ENCODE measurements at regions not wholly inside any gene's neighbourhood (a gene's known extent, or its start where the extent isn't known, plus 50 kb on each side); places are given as distances from the start of the nearest gene placed in this dataset.
"Not testable (repeated sequence)": the region's sequence is repeated elsewhere in the genome, so short reads cannot be mapped to it uniquely, and the experiment has no call there.

GRCh38 chr4:18611026-18611425 lies 589.5 kb upstream of the LCORL start:
- in situ Hi-C loops (cut with HindIII; ENCODE audit: low pct_unique_long_range_greater_than_20kb, low sequenced_read_pairs) = no loop called here
- no peak for TF ChIP-seq JUND (IDR thresholded peaks at IDR 0.05; ENCODE audit: low read depth)
- DNase-seq (ENCODE audit: low read depth in 1 of 2, low spot score in 1 of 2) = no peak

DNA sequence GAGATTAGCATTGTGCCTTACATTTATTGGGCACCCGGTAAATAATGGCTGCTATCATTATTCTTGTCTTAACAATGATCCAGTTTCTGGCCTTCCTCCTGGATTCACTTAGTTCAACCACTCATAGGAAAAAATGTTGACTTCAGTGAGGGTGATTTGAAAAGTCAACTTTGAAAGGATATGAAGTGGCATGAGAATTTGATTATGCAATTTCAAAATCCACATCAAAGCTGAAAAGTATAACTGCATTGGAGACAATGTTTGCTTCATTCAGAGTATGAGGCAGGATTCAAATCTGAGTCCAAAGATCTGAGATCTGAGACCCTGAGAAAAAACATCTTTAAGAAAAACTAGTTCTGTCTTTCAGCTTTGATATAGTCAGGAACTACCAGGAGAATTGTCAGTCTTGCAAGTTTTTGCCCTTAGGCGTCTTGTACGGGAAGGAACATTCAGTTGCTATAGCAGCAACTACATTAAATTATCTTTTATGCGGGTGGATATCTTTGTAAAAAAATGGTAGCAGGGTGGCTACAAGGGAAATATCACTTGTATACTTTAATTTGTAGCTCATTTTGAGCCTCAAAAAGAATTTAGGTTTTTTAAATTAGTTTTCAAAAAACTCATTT lies 587.5 kb upstream of the LCORL start:
- in situ Hi-C loops (cut with HindIII; ENCODE audit: low pct_unique_long_range_greater_than_20kb, low sequenced_read_pairs) = no loop called here
- no peak for DNase-seq (ENCODE audit: low read depth in 1 of 2, low spot score in 1 of 2)
- TF ChIP-seq JUND (IDR thresholded peaks at IDR 0.05; ENCODE audit: low read depth) = no peak

- DNase-seq (ENCODE audit: low read depth in 1 of 2, low spot score in 1 of 2) = peak in 1 of 2 experiments; percentile 7
- in situ Hi-C loops (cut with HindIII; ENCODE audit: low pct_unique_long_range_greater_than_20kb, low sequenced_read_pairs) = not testable (repeated sequence)
Measured at GRCh38 chr4:18602610-18603009, 581.1 kb upstream of the LCORL start.

DNA sequence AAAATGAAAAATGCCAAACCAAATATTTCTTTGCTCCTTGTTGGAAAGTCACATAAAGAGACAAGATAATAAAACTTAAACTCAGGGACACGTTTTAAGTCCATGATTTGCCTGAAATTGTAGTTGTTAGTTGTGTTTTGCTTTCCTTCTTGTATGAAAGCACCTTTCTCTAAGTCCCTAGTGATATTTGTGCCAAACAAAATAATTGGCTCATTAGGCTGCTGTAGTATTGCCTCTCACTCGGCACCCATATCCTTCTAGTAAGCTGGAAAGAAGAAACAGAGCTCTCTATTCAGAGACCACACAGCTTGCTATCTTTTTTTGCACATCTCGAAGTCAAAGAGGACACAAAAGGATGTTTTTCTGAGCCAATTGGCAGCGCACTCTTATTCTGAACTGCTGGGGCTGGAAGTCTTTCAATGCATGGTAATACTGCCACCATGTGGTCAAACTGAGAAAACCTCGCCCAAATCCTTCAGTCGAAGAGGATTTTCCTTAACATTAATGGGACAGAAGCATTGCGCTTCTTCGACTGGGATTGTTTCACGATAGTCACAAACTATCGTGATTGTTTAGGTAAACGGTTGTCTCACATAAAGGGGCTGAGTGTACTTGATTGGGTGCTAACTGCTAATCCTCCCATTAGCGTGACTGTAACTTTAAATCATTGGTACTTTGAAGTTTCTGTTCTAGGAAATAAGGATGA lies 571.9 kb upstream of the LCORL start:
- TF ChIP-seq JUND (IDR thresholded peaks at IDR 0.05; ENCODE audit: low read depth) = no peak
- peak; percentile 35 to 78 for DNase-seq (ENCODE audit: low read depth in 1 of 2, low spot score in 1 of 2)
- in situ Hi-C loops (cut with HindIII; ENCODE audit: low pct_unique_long_range_greater_than_20kb, low sequenced_read_pairs) = no loop called here

GRCh38 chr4:18582841-18583240 lies 561.3 kb upstream of the LCORL start:
- in situ Hi-C loops (cut with HindIII; ENCODE audit: low pct_unique_long_range_greater_than_20kb, low sequenced_read_pairs) = no loop called here
- TF ChIP-seq JUND (IDR thresholded peaks at IDR 0.05; ENCODE audit: low read depth) = no peak
- no peak for DNase-seq (ENCODE audit: low read depth in 1 of 2, low spot score in 1 of 2)

DNA sequence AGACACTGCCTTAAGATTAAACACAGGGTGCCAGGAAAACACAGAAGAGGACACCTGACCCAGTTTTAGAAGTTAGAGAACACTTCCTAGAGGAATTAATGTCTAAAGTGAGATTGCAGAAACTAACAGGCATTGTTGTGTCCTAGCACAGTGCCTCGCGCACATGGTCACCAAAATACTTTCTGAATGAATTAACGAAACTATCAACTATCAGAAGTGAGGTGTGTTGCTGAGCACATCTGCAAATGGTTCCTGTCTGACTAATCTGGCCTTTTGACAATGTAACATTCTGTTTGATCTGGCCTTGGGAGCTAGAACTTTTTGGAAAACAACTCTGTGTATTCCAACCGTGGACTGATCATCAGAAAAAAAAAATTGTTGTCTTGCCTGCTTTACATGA lies 556.8 kb upstream of the LCORL start:
- in situ Hi-C loops (cut with HindIII; ENCODE audit: low pct_unique_long_range_greater_than_20kb, low sequenced_read_pairs) = no loop called here
- no peak for TF ChIP-seq JUND (IDR thresholded peaks at IDR 0.05; ENCODE audit: low read depth)
- DNase-seq (ENCODE audit: low read depth in 1 of 2, low spot score in 1 of 2) = no peak

DNA sequence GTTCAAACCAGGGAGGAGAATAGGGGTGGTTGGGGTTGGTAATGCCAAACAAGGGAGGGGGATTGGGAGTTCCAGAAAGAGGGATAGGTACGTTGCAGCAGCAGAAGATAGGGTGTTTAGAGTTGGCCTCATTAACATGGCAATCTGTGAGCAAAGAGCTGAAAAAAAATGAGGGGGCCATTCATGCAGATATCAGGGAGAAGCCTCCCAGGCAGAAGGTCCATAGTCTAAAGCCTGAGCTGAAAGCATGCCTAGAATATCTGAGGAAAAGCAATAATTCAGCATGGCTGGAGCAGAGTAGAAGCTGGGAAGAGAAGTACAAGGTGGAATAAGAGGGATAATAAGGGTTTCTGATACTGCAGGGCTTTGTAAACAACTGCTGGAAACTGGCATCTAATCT lies 550.9 kb upstream of the LCORL start:
- no peak for DNase-seq (ENCODE audit: low read depth in 1 of 2, low spot score in 1 of 2)
- TF ChIP-seq JUND (IDR thresholded peaks at IDR 0.05; ENCODE audit: low read depth) = no peak
- in situ Hi-C loops (cut with HindIII; ENCODE audit: low pct_unique_long_range_greater_than_20kb, low sequenced_read_pairs) = no loop called here

GRCh38 chr4:18571301-18571761 lies 549.8 kb upstream of the LCORL start:
- TF ChIP-seq JUND (IDR thresholded peaks at IDR 0.05; ENCODE audit: low read depth) = no peak
- DNase-seq (ENCODE audit: low read depth in 1 of 2, low spot score in 1 of 2) = no peak
- in situ Hi-C loops (cut with HindIII; ENCODE audit: low pct_unique_long_range_greater_than_20kb, low sequenced_read_pairs) = no loop called here

GRCh38 chr4:18570370-18570769 lies 548.8 kb upstream of the LCORL start:
- DNase-seq (ENCODE audit: low read depth in 1 of 2, low spot score in 1 of 2) = no peak

DNA sequence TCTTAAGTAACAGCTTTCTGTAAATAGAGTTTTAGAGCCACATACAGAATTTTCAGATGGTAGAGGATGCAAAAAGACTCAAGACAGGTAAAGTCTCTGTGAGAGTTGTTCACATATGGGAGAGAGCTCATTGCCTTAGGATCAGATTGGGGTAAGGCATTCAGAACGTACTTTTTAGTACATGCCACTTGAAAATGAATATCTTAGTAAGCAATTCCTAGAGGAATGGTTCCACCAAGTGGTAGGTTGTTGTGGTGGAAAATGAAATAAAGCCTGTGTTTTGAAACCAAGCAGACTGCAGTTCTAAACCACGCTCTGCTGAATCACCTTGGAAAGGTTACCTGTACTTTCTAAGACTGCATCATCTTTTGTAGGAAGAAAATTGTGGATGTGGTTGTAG lies 547.0 kb upstream of the LCORL start:
- DNase-seq (ENCODE audit: low read depth in 1 of 2, low spot score in 1 of 2) = peak; percentile 1 to 21
- in situ Hi-C loops (cut with HindIII; ENCODE audit: low pct_unique_long_range_greater_than_20kb, low sequenced_read_pairs) = no loop called here
- TF ChIP-seq JUND (IDR thresholded peaks at IDR 0.05; ENCODE audit: low read depth) = no peak

More at GRCh38 chr4:18570370-18570769, 548.8 kb upstream of the LCORL start:
- in situ Hi-C loops (cut with HindIII; ENCODE audit: low pct_unique_long_range_greater_than_20kb, low sequenced_read_pairs) = no loop called here
- TF ChIP-seq JUND (IDR thresholded peaks at IDR 0.05; ENCODE audit: low read depth) = no peak

GRCh38 chr4:18566970-18567799 lies 545.6 kb upstream of the LCORL start:
- in situ Hi-C loops (cut with HindIII; ENCODE audit: low pct_unique_long_range_greater_than_20kb, low sequenced_read_pairs) = no loop called here
- TF ChIP-seq JUND (IDR thresholded peaks at IDR 0.05; ENCODE audit: low read depth) = no peak
- no peak for DNase-seq (ENCODE audit: low read depth in 1 of 2, low spot score in 1 of 2)

DNA sequence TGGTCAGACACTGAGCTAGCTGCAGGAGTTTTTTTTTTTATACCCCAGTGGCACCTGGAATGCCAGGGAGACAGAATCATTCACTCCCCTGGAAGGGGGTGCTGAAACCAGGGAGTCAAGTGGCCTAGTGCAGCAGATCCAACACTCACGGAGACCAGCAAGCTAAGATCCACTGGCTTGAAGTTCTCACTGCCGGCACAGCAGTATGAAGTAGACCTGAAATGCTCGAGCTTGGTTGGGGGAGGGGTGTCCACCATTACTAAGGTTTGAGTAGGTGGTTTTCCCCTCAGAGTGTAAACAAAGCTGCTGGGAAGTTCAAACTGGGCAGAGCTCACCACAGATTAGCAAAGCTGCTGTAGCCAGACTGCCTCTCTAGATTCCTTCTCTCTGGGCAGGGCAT lies 537.9 kb upstream of the LCORL start:
- no peak for TF ChIP-seq JUND (IDR thresholded peaks at IDR 0.05; ENCODE audit: low read depth)
- in situ Hi-C loops (cut with HindIII; ENCODE audit: low pct_unique_long_range_greater_than_20kb, low sequenced_read_pairs) = no loop called here

GRCh38 chr4:18556402-18556801 lies 534.8 kb upstream of the LCORL start:
- in situ Hi-C loops (cut with HindIII; ENCODE audit: low pct_unique_long_range_greater_than_20kb, low sequenced_read_pairs) = no loop called here
- TF ChIP-seq JUND (IDR thresholded peaks at IDR 0.05; ENCODE audit: low read depth) = no peak
- no peak for DNase-seq (ENCODE audit: low read depth in 1 of 2, low spot score in 1 of 2)

More for the DNA sequence above, 537.9 kb upstream of the LCORL start:
- no peak for DNase-seq (ENCODE audit: low read depth in 1 of 2, low spot score in 1 of 2)

Measured in T47D (cell line).